SK-N-SH treated with all-trans-retinoic acid at 6 μM for 48 hours (cell line): ENCODE measurements at regions not wholly inside any gene's neighbourhood (a gene's known extent, or its start where the extent isn't known, plus 50 kb on each side); places are given as distances from the start of the nearest gene placed in this dataset.

Experiments
- ARNTL ChIP-seq: fragments of 450-650 bp; formaldehyde crosslinking; IDR thresholded peaks from 2 replicates; pipeline ENCODE4 v1.5.0; 2020; ENCODE audit warnings: low read depth, mild to moderate bottlenecking, moderate library complexity, borderline replicate concordance
- PATZ1 ChIP-seq: fragments of 250-450 bp; sonication (Bioruptor Pico); IDR thresholded peaks from 2 replicates; pipeline ENCODE4 v1.8.0; 2020; ENCODE audit warnings: mild to moderate bottlenecking, moderate library complexity, borderline replicate concordance
- PPARA ChIP-seq: fragments of 250-450 bp; sonication (Bioruptor Pico); IDR thresholded peaks from 2 replicates; pipeline ENCODE4 v1.5.0; 2020; ENCODE audit warnings: mild to moderate bottlenecking, borderline replicate concordance
- SNAI2 ChIP-seq: fragments of 250-450 bp; sonication (Bioruptor Pico); IDR thresholded peaks from 2 replicates; pipeline ENCODE4 v1.5.0; 2020; ENCODE audit warnings: mild to moderate bottlenecking, moderate library complexity
- TOX ChIP-seq: fragments of 250-450 bp; sonication (Bioruptor Pico); IDR thresholded peaks from 2 replicates; pipeline ENCODE4 v1.8.0; 2021; ENCODE audit warnings: mild to moderate bottlenecking, moderate library complexity, borderline replicate concordance
- ZC3H10 ChIP-seq: fragments of 250-450 bp; sonication (Bioruptor Pico); IDR thresholded peaks from 2 replicates; pipeline ENCODE4 v1.5.1; 2021; ENCODE audit warnings: mild to moderate bottlenecking, moderate library complexity
- ZNF70 ChIP-seq: fragments of 450-650 bp; formaldehyde crosslinking; IDR thresholded peaks from 2 replicates; pipeline ENCODE4 v1.5.0; 2020; ENCODE audit warnings: mild to moderate bottlenecking, moderate library complexity

- TF ChIP-seq TOX (CRISPR knock-in tag) (no peak), ARNTL (CRISPR knock-in tag) (no peak), PPARA (CRISPR knock-in tag) (no peak), SNAI2 (CRISPR knock-in tag) (no peak), PATZ1 (CRISPR knock-in tag) (no peak), ZNF70 (CRISPR knock-in tag) (no peak), ZC3H10 (no peak)
Observed at GRCh38 chr1:232709386-232709785, 79.5 kb upstream of the SIPA1L2 start.
